Esophagus muscularis mucosa (tissue), 4 donors: ENCODE measurements at regions not wholly inside any gene's neighbourhood (a gene's known extent, or its start where the extent isn't known, plus 50 kb on each side); places are given as distances from the start of the nearest gene placed in this dataset.

Source experiments
- CTCF ChIP-seq, 3 experiments: fragments of 200-600 bp in 2 of 3; fragments of 450-650 bp in 1 of 3; sonication (generic) in 2 of 3; IDR thresholded peaks; one replicate each; pipeline ENCODE4 v1.5.1; 2017 to 2019; ENCODE audit warnings: antibody characterized with exemption in 3 of 3, mild to moderate bottlenecking in 2 of 3, moderate library complexity in 1 of 3
- EP300 ChIP-seq: sonication (generic); formaldehyde crosslinking; IDR thresholded peaks from one replicate; pipeline ENCODE4 v1.6.1; 2017; ENCODE audit warnings: antibody characterized with exemption
- POLR2A ChIP-seq: fragments of 450-650 bp; IDR thresholded peaks from one replicate; pipeline ENCODE4 v1.6.1; 2017; ENCODE audit warnings: antibody characterized with exemption, moderate library complexity, mild to moderate bottlenecking, low read depth
- POLR2AphosphoS5 ChIP-seq, 2 donors: sonication (generic); formaldehyde crosslinking; IDR thresholded peaks; one replicate each; pipeline ENCODE4 v1.6.1; 2017; ENCODE audit warnings: antibody characterized with exemption in 2 of 2

DNA sequence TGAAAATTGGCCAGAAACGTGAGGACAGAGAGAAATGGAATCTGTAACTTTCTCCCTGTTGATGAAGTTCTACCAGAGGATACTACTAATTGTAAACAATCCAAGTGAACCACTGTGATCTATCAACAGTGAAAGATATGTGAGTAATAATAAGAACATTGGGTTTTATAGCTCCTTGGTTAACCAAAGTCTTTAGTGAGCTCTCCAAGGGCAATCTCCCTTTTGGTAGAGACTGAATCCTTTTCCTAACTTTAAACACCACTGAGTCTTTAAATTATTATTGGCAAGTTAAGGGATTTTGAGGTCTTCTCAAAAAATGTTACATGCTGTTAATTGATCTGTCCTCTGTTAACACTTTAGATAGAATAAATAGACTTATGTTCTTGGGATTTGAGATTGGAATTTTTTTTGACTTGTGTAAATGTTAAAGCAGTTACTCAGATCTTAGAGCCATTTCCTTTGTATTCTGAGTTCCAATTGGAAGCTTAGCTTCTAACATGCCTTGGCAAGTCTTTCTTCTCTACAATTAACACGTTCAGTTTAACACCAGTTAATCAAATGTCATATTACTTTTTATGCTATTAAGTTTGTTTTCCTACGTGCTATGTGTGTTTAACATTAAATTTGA lies 338.2 kb upstream of the DDHD1 start:
- no peak for TF ChIP-seq POLR2AphosphoS5 (IDR thresholded peaks at IDR 0.05)
- TF ChIP-seq CTCF (IDR thresholded peaks at IDR 0.05) = no peak
- TF ChIP-seq POLR2A = no peak
- no peak for TF ChIP-seq EP300
